ENCODE measurements at regions not wholly inside any gene's neighbourhood (a gene's known extent, or its start where the extent isn't known, plus 50 kb on each side); places are given as distances from the start of the nearest gene placed in this dataset.

GRCh38 chr5:74320526-74320925, 320.0 kb downstream of the ENC1 start:
- TF ChIP-seq CTCF (IDR thresholded peaks at IDR 0.05; ENCODE audit: extremely low read depth, missing control alignments): no peak
- DNase-seq (ENCODE audit: low spot score): no peak

- no peak for TF ChIP-seq CTCF (IDR thresholded peaks at IDR 0.05; ENCODE audit: extremely low read depth, missing control alignments)
- DNase-seq (ENCODE audit: low spot score): no peak
Observed at GRCh38 chr5:74319076-74319475, 321.5 kb downstream of the ENC1 start.

GRCh38 chr5:74316064-74316603, 324.4 kb downstream of the ENC1 start:
- no peak for DNase-seq (ENCODE audit: low spot score)
- no peak for TF ChIP-seq CTCF (IDR thresholded peaks at IDR 0.05; ENCODE audit: extremely low read depth, missing control alignments)

GRCh38 chr5:74314906-74315305, 325.6 kb downstream of the ENC1 start:
- no peak for TF ChIP-seq CTCF (IDR thresholded peaks at IDR 0.05; ENCODE audit: extremely low read depth, missing control alignments)
- no peak for DNase-seq (ENCODE audit: low spot score)

- no peak for DNase-seq (ENCODE audit: low spot score)
- TF ChIP-seq CTCF (IDR thresholded peaks at IDR 0.05; ENCODE audit: extremely low read depth, missing control alignments): no peak
Observed at GRCh38 chr5:74313896-74314295, 326.6 kb downstream of the ENC1 start.

GRCh38 chr5:74312746-74313145, 327.8 kb downstream of the ENC1 start:
- no peak for TF ChIP-seq CTCF (IDR thresholded peaks at IDR 0.05; ENCODE audit: extremely low read depth, missing control alignments)
- DNase-seq (ENCODE audit: low spot score): no peak

- no peak for DNase-seq (ENCODE audit: low spot score)
- no peak for TF ChIP-seq CTCF (IDR thresholded peaks at IDR 0.05; ENCODE audit: extremely low read depth, missing control alignments)
Observed at GRCh38 chr5:74311961-74312360, 328.6 kb downstream of the ENC1 start.

Data from GM20000 (cell line).